H1 (cell line): ENCODE measurements at regions not wholly inside any gene's neighbourhood (a gene's known extent, or its start where the extent isn't known, plus 50 kb on each side); places are given as distances from the start of the nearest gene placed in this dataset.

Experiments
- CTCF ChIA-PET: fragments of 300-600 bp; sonication (Branson Sonifier 250); formaldehyde crosslinking; loops from one replicate; lab custom pipeline; 2021; ENCODE audit not compliant: partially characterized antibody; lab: Charles Lee
- POLR2A ChIA-PET: fragments of 300-600 bp; sonication (Branson Sonifier 250); formaldehyde crosslinking; loops from one replicate; lab custom pipeline; 2021; ENCODE audit warnings: inconsistent platforms; ENCODE audit not compliant: partially characterized antibody; lab: Charles Lee
- DNase-seq, 2 experiments: peaks; one replicate each; pipeline versions ENCODE4 v3.0.0 to v3.0.0-alpha.2; 2010 to 2022; ENCODE audit warnings: low spot score in 2 of 2, low read depth in 1 of 2, mixed read lengths in 1 of 2
- FAIRE-seq: peaks from 2 replicates; lab custom pipeline; 2011; peaks lifted over from hg19 to GRCh38; lab: Jason Lieb, UNC
- H2AFZ ChIP-seq: 2 replicates; pipeline ENCODE4 v1.8.1; 2012; ENCODE audit warnings: low read length, inconsistent platforms
- H2AK5ac ChIP-seq: 2 replicates; pipeline ENCODE4 v1.6.1; 2013; ENCODE audit warnings: low read depth, low read length
- H2BK120ac ChIP-seq: replicated peaks from 2 replicates; pipeline ENCODE3; 2013; ENCODE audit warnings: low read depth, low read length, inconsistent platforms
- H2BK12ac ChIP-seq: 2 replicates; pipeline ENCODE4 v1.6.1; 2013; ENCODE audit warnings: low read depth, low read length
- H2BK15ac ChIP-seq: 2 replicates; pipeline ENCODE4 v1.6.1; 2013; ENCODE audit warnings: low read length
- H2BK20ac ChIP-seq: 2 replicates; pipeline ENCODE4 v1.6.1; 2013; ENCODE audit warnings: low read length
- H2BK5ac ChIP-seq: 2 replicates; pipeline ENCODE4 v1.6.1; 2013; ENCODE audit warnings: low read depth, low read length
- H3K14ac ChIP-seq: 2 replicates; pipeline ENCODE4 v1.6.1; 2013; ENCODE audit warnings: inconsistent platforms; ENCODE audit not compliant: insufficient read length
- H3K18ac ChIP-seq: 2 replicates; pipeline ENCODE4 v1.6.1; 2013; ENCODE audit warnings: low read length; ENCODE audit errors: extremely low read depth
- H3K23ac ChIP-seq: 2 replicates; pipeline ENCODE4 v1.6.1; 2013; ENCODE audit warnings: inconsistent platforms; ENCODE audit not compliant: insufficient read length
- H3K23me2 ChIP-seq: 2 replicates; pipeline ENCODE4 v1.6.1; 2013; ENCODE audit warnings: low read depth, low read length
- H3K27ac ChIP-seq: 2 replicates; pipeline ENCODE4 v1.6.1; 2011; ENCODE audit warnings: low read depth, low read length, inconsistent platforms
- H3K27me3 ChIP-seq, 4 experiments: replicated peaks in 1 of 4; 1 replicate in 1 of 4; 2 replicates in 3 of 4; pipeline versions ENCODE4 v1.6.1 to v1.8.1; 2011 to 2013; ENCODE audit warnings: low read length in 3 of 4, mild to moderate bottlenecking in 3 of 4, inconsistent platforms in 2 of 4, mixed read lengths in 2 of 4, moderate library complexity in 1 of 4; ENCODE audit not compliant: control insufficient read depth in 3 of 4, insufficient read depth in 3 of 4; ENCODE audit errors: extremely low read depth in 1 of 4
- H3K36me3 ChIP-seq, 4 experiments: 2 replicates each; pipeline versions ENCODE4 v1.6.1 to v1.8.1; 2011 to 2013; ENCODE audit warnings: mild to moderate bottlenecking in 4 of 4, low read length in 3 of 4, moderate library complexity in 2 of 4, control low read depth in 1 of 4, inconsistent platforms in 1 of 4; ENCODE audit not compliant: insufficient read depth in 4 of 4, control insufficient read depth in 2 of 4
- H3K4ac ChIP-seq: replicated peaks from 2 replicates; pipeline ENCODE3; 2013; ENCODE audit warnings: low read length, low read depth, mixed read lengths, inconsistent platforms; ENCODE audit not compliant: insufficient read length
- H3K4me1 ChIP-seq, 4 experiments: replicated peaks in 1 of 4; 1 replicate in 1 of 4; 2 replicates in 3 of 4; pipeline versions ENCODE4 v1.6.1 to v1.8.1; 2011 to 2013; ENCODE audit warnings: low read length in 3 of 4, inconsistent platforms in 2 of 4, mixed read lengths in 1 of 4; ENCODE audit not compliant: insufficient read depth in 4 of 4, control insufficient read depth in 3 of 4
- H3K4me2 ChIP-seq, 2 experiments: 2 replicates each; pipeline versions ENCODE4 v1.6.1 to v1.8.1; 2011 to 2013; ENCODE audit warnings: low read depth in 2 of 2, low read length in 2 of 2, control low read depth in 1 of 2, inconsistent platforms in 1 of 2, mild to moderate bottlenecking in 1 of 2; ENCODE audit not compliant: insufficient read depth in 1 of 2
- H3K4me3 ChIP-seq, 4 experiments: fragments of 200-600, 300-600 bp in 1 of 4; sonication (generic), shearing (Covaris generic), sonication (Bioruptor Twin) in 1 of 4; 2 replicates each; pipeline versions ENCODE4 v1.5.1 to v1.8.1; 2011 to 2016; ENCODE audit warnings: low read length in 4 of 4, low read depth in 3 of 4, control low read depth in 2 of 4, inconsistent platforms in 2 of 4, mild to moderate bottlenecking in 2 of 4, mixed read lengths in 1 of 4, moderate library complexity in 1 of 4; ENCODE audit not compliant: insufficient read depth in 2 of 4; ENCODE audit errors: extremely low read depth in 1 of 4
- H3K56ac ChIP-seq: replicated peaks from 2 replicates; pipeline ENCODE3; 2013; ENCODE audit warnings: low read depth, mild to moderate bottlenecking, mixed read lengths, low read length, inconsistent platforms; ENCODE audit not compliant: insufficient read length
- H3K79me1 ChIP-seq: 2 replicates; pipeline ENCODE4 v1.6.1; 2013; ENCODE audit warnings: low read depth, low read length, control low read depth
- H3K79me2 ChIP-seq, 2 experiments: 2 replicates each; pipeline versions ENCODE4 v1.6.1 to v1.8.1; 2012 to 2013; ENCODE audit warnings: low read length in 2 of 2, mild to moderate bottlenecking in 2 of 2, inconsistent platforms in 1 of 2; ENCODE audit not compliant: insufficient read depth in 2 of 2, control insufficient read depth in 1 of 2
- H3K9ac ChIP-seq, 4 experiments: replicated peaks in 1 of 4; 1 replicate in 1 of 4; 2 replicates in 3 of 4; pipeline versions ENCODE4 v1.6.1 to v1.8.1; 2011 to 2013; ENCODE audit warnings: low read depth in 3 of 4, low read length in 3 of 4, control low read depth in 2 of 4, mild to moderate bottlenecking in 2 of 4, moderate library complexity in 2 of 4, inconsistent platforms in 1 of 4; ENCODE audit errors: extremely low read depth in 1 of 4
- H3K9me3 ChIP-seq, 2 experiments: 2 replicates each; pipeline versions ENCODE4 v1.6.1 to v1.8.1; 2012 to 2013; ENCODE audit warnings: mild to moderate bottlenecking in 2 of 2, moderate library complexity in 2 of 2, control low read depth in 1 of 2, inconsistent platforms in 1 of 2, low read depth in 1 of 2, low read length in 1 of 2, mixed read lengths in 1 of 2; ENCODE audit not compliant: insufficient read depth in 2 of 2
- H4K20me1 ChIP-seq, 2 experiments: replicated peaks in 1 of 2; 2 replicates each; pipeline versions ENCODE3 to v1.8.1; 2011 to 2013; ENCODE audit warnings: inconsistent platforms in 2 of 2, low read length in 2 of 2, mild to moderate bottlenecking in 1 of 2; ENCODE audit not compliant: insufficient read depth in 2 of 2, control insufficient read depth in 1 of 2
- H4K5ac ChIP-seq: 2 replicates; pipeline ENCODE4 v1.6.1; 2013; ENCODE audit warnings: low read length, low read depth, mixed read lengths, inconsistent platforms; ENCODE audit not compliant: insufficient read length
- H4K8ac ChIP-seq: 2 replicates; pipeline ENCODE4 v1.8.0; 2013; ENCODE audit warnings: mild to moderate bottlenecking, moderate library complexity, low read length, inconsistent platforms; ENCODE audit not compliant: insufficient read depth; ENCODE audit errors: extremely low read depth
- H4K91ac ChIP-seq: replicated peaks from 2 replicates; pipeline ENCODE3; 2013; ENCODE audit warnings: low read length, mixed read lengths, inconsistent platforms; ENCODE audit not compliant: insufficient read length
- CBX5 ChIP-seq: fragments of 300-800, 300-1000 bp; sonication (generic); IDR thresholded peaks from 2 replicates; pipeline ENCODE4 v1.7.1; 2016; ENCODE audit warnings: antibody characterized with exemption, low read length, low read depth
- HDAC6 ChIP-seq: IDR thresholded peaks from one replicate; pipeline ENCODE4 v1.7.1; 2012; ENCODE audit warnings: low read depth, mild to moderate bottlenecking, inconsistent platforms, low read length, moderate library complexity
- RAD21 ChIP-seq, 2 experiments: IDR thresholded peaks in 1 of 2; conservative IDR thresholded peaks in 1 of 2; 2 replicates each; pipeline ENCODE4 v1.6.1; 2011; ENCODE audit warnings: low read depth in 2 of 2, low read length in 2 of 2, improper control_type of control experiment in 1 of 2, inconsistent platforms in 1 of 2, mild to moderate bottlenecking in 1 of 2, moderate library complexity in 1 of 2
- RBBP5 ChIP-seq: IDR thresholded peaks from 2 replicates; pipeline ENCODE4 v1.7.1; 2012; ENCODE audit warnings: low read depth, mild to moderate bottlenecking, inconsistent platforms, low read length, moderate library complexity, borderline replicate concordance
- SIRT6 ChIP-seq: IDR thresholded peaks from one replicate; pipeline ENCODE4 v1.7.1; 2012; ENCODE audit warnings: low read length, inconsistent platforms
- SP1 ChIP-seq: IDR thresholded peaks from 2 replicates; pipeline ENCODE4 v1.6.1; 2011; ENCODE audit warnings: low read depth, low read length
- SUZ12 ChIP-seq: fragments of 200-600 bp; sonication (generic); IDR thresholded peaks from 2 replicates; pipeline ENCODE4 v1.6.1; 2012; ENCODE audit warnings: mild to moderate bottlenecking, inconsistent platforms, low read length, moderate library complexity, mixed read lengths
- TAF7 ChIP-seq: optimal IDR thresholded peaks from 2 replicates; pipeline ENCODE3; 2011; ENCODE audit warnings: low read depth, mild to moderate bottlenecking, inconsistent platforms, low read length, moderate library complexity, borderline replicate concordance
- TBP ChIP-seq: IDR thresholded peaks from 2 replicates; pipeline ENCODE4 v1.6.1; 2011; ENCODE audit warnings: low read depth, low read length, improper control_type of control experiment
- WGBS, 2 experiments: shearing (Covaris generic) in 1 of 2; methylation state at CpG; one replicate each; pipeline versions ENCODE4 v1.1.6 to v1.1.7; 2013 to 2015; ENCODE audit warnings: low lambda C conversion rate in 2 of 2, mixed read lengths in 2 of 2, inconsistent platforms in 1 of 2, low coverage in 1 of 2, missing lambda C conversion rate in 1 of 2; ENCODE audit not compliant: insufficient replicate concordance in 2 of 2, insufficient coverage in 1 of 2, insufficient read length in 1 of 2; ENCODE audit errors: extremely low coverage in 1 of 2, missing lambda C conversion rate in 1 of 2; 5-methylcytosine and 5-hydroxymethylcytosine counted together

DNA sequence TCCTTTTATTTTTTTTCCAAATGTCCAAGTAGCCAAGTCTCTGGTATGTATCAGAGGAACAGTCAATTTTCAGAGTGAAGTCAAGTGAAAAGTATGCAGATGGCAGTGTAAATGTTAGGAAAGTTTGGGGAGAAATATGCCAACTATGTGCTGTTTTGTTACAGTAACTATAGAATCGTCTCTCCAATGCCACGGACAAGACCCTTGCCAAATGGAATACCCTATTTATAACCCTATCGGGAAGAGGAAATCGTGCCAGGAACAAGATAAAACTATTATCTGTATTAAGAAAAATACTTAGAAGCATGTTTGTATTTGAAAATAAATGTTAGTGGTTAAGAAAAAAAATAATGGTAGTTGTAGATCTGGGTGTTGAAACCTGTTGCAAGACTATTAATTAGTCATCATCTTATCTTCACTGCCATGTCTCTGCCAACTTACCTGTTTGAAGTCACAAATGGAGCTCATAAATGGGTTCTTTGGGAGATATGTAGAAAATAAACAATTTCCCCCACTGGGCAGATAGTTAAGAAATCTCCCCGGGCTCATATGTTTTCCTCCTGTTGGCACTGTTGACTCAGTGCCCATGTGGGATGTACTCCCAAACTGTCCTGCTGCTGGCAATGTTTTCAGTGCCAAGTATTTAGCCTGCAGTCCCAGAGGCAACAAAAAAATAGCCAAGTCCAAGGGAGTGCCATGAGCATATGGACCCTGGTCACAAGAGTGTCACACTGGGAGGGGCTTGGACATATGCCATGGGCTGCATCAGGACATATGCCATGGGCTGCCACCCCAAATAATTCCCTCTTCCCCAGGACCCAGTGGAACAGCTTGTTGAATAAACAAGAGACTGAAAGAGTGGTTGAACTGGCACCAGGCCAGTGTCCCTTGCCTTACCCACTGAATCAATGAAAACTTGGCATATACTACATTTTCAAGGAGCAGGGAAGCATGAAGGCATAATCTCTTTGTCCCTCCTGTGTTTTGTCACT is 366.9 kb downstream of the OSR1 start:
- Histone ChIP-seq H2BK20ac (no peak overlapping the region), H3K4me2 (no peak overlapping the region), H4K20me1 (no peaks in the 10 kb centered on the region), H3K9ac (no peak overlapping the region), H2AK5ac (no peak overlapping the region), H3K79me2 (no peaks in the 10 kb centered on the region), H2BK12ac (no peak overlapping the region), H3K36me3 (no peaks in the 10 kb centered on the region), H3K18ac (no peak overlapping the region), H3K23me2 (no peaks in the 10 kb centered on the region), H4K91ac (no peak overlapping the region), H3K23ac (no peak overlapping the region), H3K4me3 (no peak overlapping the region), H3K9me3 (no peaks in the 10 kb centered on the region), H3K27ac (no peak overlapping the region), H3K79me1 (no peaks in the 10 kb centered on the region), H4K8ac (no peak overlapping the region), H3K4me1 (peaks cover 0 to 7% (median 4%) of the 10 kb centered on the region in 4 experiments; a peak in 4 of 7 replicates), H3K14ac (no peak overlapping the region), H3K4ac (no peak overlapping the region), H4K5ac (no peak overlapping the region), H2BK15ac (no peak overlapping the region), H3K27me3 (no peaks in the 10 kb centered on the region), H3K56ac (no peak overlapping the region), H2AFZ (no peak overlapping the region), H2BK120ac (no peak overlapping the region), H2BK5ac (no peak overlapping the region)
- no peak for DNase-seq
- TF ChIP-seq HDAC6 (no peak), RAD21 (IDR thresholded peaks at IDR 0.05 in 1 of 2, conservative IDR thresholded peaks at IDR 0.05 in 1 of 2; ENCODE audit: low read depth in 2 of 2, low read length in 2 of 2) (no peak), RBBP5 (no peak), SIRT6 (no peak), SP1 (no peak), TBP (no peak), SUZ12 (no peak), CBX5 (no peak), TAF7 (no peak)
- POLR2A ChIA-PET, result no interaction called here
- 95% methylated on average over 5 of the region's 5 CpGs; no CpG with 5 or more reads in 1 of the 2 experiments for WGBS, 2 experiments
- CTCF ChIA-PET, result no interaction called here
- no peak for FAIRE-seq
